ENCODE measurements at regions not wholly inside any gene's neighbourhood (a gene's known extent, or its start where the extent isn't known, plus 50 kb on each side); places are given as distances from the start of the nearest gene placed in this dataset.

GRCh38 chr2:228599297-228599696 lies 417.8 kb upstream of the SPHKAP start:
- BruUV-seq (replicated peaks), result no TSS peak
- Histone ChIP-seq H3K27me3 (ENCODE audit: control insufficient read depth, insufficient read depth, low read length) (no peaks in the 10 kb centered on the region), H3K27ac (ENCODE audit: low read length) (no peak overlapping the region), H3K4me1 (ENCODE audit: control insufficient read depth, insufficient read depth, low read length) (no peaks in the 10 kb centered on the region), H3K4me3 (ENCODE audit: low read depth in 2 of 2, low read length in 2 of 2) (no peak overlapping the region), H3K9me3 (ENCODE audit: control insufficient read depth, insufficient read depth, low read depth, low read length) (no peaks in the 10 kb centered on the region), H3K36me3 (ENCODE audit: control insufficient read depth, insufficient read depth, low read length) (no peaks in the 10 kb centered on the region)
- no peak for ATAC-seq
- ChIA-PET POLR2A (no interaction called here), CTCF (no interaction called here)
- intact Hi-C loops (cut with micrococcal nuclease; ENCODE audit: unreplicated experiment), result no loop called here
- TF ChIP-seq POLR2AphosphoS5 (IDR thresholded peaks at IDR 0.05; ENCODE audit: low read depth, low read length) (no peak), SIN3A (IDR thresholded peaks at IDR 0.05; ENCODE audit: borderline replicate concordance, insufficient read depth, low read depth, low read length) (no peak), REST (IDR thresholded peaks at IDR 0.05; ENCODE audit: insufficient read depth in 1 of 2, low read depth in 2 of 2, low read length in 1 of 2) (no peak), CTCF (IDR thresholded peaks at IDR 0.05) (no peak), TCF7L2 (IDR thresholded peaks at IDR 0.05; ENCODE audit: low read depth, low read length) (no peak)
- in situ Hi-C loops (cut with HindIII; ENCODE audit: low pct_unique_long_range_greater_than_20kb, low sequenced_read_pairs), result no loop called here
- no peak for DNase-seq (ENCODE audit: low read depth, low spot score)

- DNase-seq (ENCODE audit: low read depth, low spot score), result no peak
- no peak for ATAC-seq
- ChIA-PET CTCF (no interaction called here), POLR2A (no interaction called here)
- H3K36me3 ChIP-seq (ENCODE audit: control insufficient read depth, insufficient read depth, low read length), result no peaks in the 10 kb centered on the region
- no peak overlapping the region for H3K4me3 ChIP-seq (ENCODE audit: low read depth in 2 of 2, low read length in 2 of 2)
- no peak for TF ChIP-seq TCF7L2 (IDR thresholded peaks at IDR 0.05; ENCODE audit: low read depth, low read length)
- H3K9me3 ChIP-seq (ENCODE audit: control insufficient read depth, insufficient read depth, low read depth, low read length), result no peaks in the 10 kb centered on the region
- no peak overlapping the region for H3K27ac ChIP-seq (ENCODE audit: low read length)
- intact Hi-C loops (cut with micrococcal nuclease; ENCODE audit: unreplicated experiment), result no loop called here
- in situ Hi-C loops (cut with HindIII; ENCODE audit: low pct_unique_long_range_greater_than_20kb, low sequenced_read_pairs), result no loop called here
- H3K4me1 ChIP-seq (ENCODE audit: control insufficient read depth, insufficient read depth, low read length), result no peaks in the 10 kb centered on the region
- H3K27me3 ChIP-seq (ENCODE audit: control insufficient read depth, insufficient read depth, low read length), result no peaks in the 10 kb centered on the region
- no TSS peak for BruUV-seq (replicated peaks)
Measured at GRCh38 chr2:228597032-228597431, 415.5 kb upstream of the SPHKAP start.

GRCh38 chr2:228594012-228594411 lies 412.5 kb upstream of the SPHKAP start:
- POLR2A ChIA-PET, result no interaction called here
- Histone ChIP-seq H3K27me3 (ENCODE audit: control insufficient read depth, insufficient read depth, low read length) (no peaks in the 10 kb centered on the region), H3K4me1 (ENCODE audit: control insufficient read depth, insufficient read depth, low read length) (no peaks in the 10 kb centered on the region), H3K4me3 (ENCODE audit: low read depth in 2 of 2, low read length in 2 of 2) (no peak overlapping the region), H3K27ac (ENCODE audit: low read length) (no peak overlapping the region), H3K9me3 (ENCODE audit: control insufficient read depth, insufficient read depth, low read depth, low read length) (no peaks in the 10 kb centered on the region), H3K36me3 (ENCODE audit: control insufficient read depth, insufficient read depth, low read length) (no peaks in the 10 kb centered on the region)
- DNase-seq (ENCODE audit: low read depth, low spot score) (no peak), ATAC-seq (no peak)
- in situ Hi-C loops (cut with HindIII; ENCODE audit: low pct_unique_long_range_greater_than_20kb, low sequenced_read_pairs), result no loop called here
- no TSS peak for BruUV-seq (replicated peaks)
- intact Hi-C loops (cut with micrococcal nuclease; ENCODE audit: unreplicated experiment), result no loop called here
- TF ChIP-seq TCF7L2 (IDR thresholded peaks at IDR 0.05; ENCODE audit: low read depth, low read length) (no peak), POLR2AphosphoS5 (IDR thresholded peaks at IDR 0.05; ENCODE audit: low read depth, low read length) (no peak), REST (IDR thresholded peaks at IDR 0.05; ENCODE audit: insufficient read depth in 1 of 2, low read depth in 2 of 2, low read length in 1 of 2) (no peak), SIN3A (IDR thresholded peaks at IDR 0.05; ENCODE audit: borderline replicate concordance, insufficient read depth, low read depth, low read length) (no peak), CTCF (IDR thresholded peaks at IDR 0.05) (no peak)
- CTCF ChIA-PET, result no interaction called here

Measured in Panc1 (cell line).